NCI-H2081 (cell line): ENCODE measurements at regions not wholly inside any gene's neighbourhood (a gene's known extent, or its start where the extent isn't known, plus 50 kb on each side); places are given as distances from the start of the nearest gene placed in this dataset.

ENCODE experiments used
- DNase-seq, 2 experiments: peaks; one replicate each; lab custom pipeline; 2025; lab: John Stamatoyannopoulos, UW

DNA sequence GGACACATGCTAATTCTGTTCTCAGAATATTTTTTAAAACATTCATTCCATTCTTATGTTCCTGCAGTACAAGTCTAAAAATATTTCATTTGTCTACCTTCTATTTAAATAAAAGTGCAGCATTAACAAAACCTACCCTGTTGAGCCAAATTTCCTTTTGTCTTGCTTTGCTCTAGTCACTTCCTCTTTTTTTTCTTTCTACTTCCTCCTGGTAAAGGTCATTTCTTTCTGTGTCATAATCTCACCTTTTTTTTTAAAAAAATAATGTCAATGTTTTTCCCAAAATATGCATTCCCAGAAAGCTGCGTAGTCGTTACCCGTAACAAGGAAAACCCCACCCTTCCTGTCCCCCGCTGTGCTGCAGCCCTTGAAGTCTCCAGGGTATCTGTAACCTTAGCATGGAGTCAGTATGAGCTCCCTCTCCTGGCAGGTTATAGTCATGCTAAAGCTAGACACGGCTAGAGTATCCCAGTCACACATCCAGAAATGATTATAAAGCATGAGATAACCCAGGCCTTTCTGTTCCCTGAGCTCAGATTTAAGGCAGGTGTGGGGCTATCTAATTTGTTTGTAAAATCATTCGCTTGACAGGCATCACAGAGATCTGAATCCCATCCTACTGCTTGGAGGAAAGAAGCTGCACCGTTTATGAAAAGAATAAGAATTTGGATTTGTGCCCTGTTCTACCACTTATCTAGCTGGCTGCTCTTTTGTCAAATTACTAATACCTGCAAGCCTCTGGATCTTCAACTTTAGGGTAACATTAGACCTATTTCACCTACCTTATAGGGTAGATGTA, 51.1 kb upstream of the EED start:
- peak; percentile 85 to 93 for DNase-seq

DNA sequence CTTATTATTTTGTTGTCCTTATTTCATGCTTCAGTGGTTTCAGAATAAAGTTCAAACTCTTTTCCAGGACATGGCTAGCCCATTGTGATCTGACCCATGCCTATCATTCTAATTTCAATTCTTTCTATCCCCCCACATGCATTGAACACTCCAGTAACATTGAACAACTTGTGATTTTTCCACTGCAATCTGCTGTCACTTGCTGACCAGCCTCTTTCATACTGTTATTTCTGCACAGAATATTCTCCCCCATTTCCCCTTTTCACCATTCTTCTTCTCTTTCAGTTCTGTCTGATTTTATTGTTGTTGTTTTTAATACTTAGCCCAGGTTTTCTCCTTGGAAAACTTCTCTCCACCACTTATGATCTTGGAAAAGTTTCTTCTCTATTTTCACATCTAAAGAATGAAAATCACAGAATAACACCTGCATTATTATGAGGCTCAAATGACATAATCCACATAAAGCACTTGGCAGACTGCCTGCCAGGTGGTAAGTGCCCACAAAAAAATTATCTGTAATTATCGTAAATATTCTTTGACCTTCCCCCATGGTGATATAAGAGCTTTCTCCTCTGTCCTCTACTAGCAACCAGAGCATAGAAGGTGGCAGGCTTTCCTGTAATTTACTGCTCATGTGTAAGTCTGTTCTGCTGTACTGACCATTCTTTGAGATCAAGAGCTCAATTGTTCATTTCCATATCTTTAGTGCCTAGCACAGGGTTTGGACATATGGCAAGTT, 51.9 kb upstream of the EED start:
- DNase-seq: peak; percentile 84 to 93

DNA sequence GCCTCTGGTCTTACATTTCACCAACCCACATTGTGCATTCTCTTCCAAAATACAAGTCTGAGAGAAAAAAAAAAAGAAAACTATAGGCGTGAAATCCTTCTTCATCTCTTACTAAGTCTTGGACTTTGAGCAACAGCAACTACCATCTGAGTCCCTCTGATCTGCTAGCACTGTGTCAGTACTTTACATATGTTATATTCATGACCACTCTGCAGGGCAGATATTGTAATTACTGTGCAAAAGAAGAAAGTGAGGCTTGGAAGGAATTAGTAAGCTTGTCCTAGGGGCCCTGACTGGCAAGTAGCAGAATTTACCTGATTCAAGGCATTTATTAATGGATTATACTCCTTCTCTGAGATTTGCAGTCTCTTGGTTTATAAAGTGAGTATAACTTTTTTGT, 52.7 kb upstream of the EED start:
- no peak for DNase-seq

DNA sequence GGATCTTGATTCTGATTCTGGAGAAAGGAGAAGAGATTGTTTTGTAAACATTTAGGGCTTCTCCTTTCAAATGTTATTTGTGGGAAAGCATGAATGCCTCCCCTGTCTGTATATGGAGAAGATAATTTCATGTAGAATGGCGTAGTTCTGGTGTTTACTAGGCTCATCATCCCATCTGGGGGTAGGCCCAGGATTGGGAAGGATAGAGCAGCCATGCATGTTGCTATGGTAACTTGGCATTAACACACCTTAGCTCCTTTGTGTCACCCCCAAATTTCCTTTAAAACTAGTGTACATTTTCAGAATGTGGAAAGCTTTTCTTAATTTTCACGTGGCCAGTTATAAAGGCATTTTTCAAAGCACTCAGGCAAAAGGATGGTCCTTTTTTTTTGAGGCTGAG, 57.5 kb upstream of the EED start:
- no peak for DNase-seq

DNA sequence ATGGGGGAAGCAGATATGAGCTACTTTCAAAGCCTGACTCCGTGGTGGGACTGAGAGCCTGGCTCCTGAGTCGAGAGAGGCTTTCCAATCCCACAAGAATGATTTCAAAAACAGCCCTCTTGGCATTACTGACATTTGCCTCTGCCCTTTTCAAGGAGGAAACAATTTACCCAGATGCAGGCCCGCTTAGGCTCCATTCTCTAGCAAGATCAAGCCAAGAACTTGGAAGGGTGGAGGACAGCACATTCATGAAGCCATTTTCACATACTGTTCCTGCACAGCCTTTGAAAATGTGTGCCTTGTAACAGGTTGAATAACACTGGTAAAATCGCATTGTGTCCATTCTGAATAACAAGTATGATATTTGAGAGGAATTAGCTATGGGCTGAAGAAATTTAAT, 58.2 kb upstream of the EED start:
- DNase-seq: no peak

DNA sequence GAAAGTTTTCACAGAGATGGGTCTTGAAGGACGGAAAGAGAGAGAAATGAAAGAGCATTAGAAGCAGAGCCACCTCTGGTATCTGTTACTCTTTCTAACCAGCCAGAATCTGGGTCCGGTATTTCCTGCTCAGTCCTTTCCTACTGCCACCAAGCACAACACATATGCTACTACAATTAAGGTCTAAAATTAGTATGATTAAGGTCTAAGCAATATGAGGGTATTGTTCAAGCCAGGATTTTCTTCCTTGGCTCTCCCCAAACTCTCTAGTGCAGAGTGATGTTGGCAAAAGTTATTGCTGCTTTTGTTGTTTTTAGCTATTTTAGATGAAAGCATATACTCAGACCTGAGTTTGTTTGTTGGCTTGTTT, 59.2 kb upstream of the EED start:
- DNase-seq: no peak

DNA sequence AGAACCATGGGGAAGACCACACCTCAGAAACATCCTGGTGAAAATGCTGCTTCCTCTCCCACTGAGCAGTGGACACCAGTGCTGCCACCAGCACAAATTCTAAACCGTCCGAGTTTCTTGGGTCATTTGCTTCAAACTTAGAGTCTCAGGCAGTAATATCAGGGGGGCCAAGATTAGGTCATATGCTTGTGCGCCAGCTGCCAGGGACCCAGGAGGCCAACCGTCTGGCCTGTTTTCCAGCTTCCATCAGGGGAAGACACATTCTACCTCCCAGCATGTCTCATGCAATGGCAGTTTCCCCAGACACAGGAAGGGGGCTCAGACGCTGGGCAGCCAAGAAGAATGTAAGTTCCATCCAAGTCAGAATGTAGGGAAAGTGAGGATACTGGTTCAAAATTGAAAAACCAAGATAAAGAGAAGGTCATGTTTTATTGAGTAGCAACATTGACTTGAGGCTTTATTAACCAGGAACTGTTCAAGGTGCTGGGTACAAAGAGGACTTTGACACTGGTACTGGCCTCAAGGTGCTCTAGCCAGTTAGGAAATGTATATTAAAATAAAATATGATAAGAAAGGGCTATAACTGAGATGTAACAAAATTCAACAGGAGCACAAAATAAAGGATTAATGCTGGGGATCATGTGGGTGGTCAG, 59.7 kb upstream of the EED start:
- no peak for DNase-seq

DNA sequence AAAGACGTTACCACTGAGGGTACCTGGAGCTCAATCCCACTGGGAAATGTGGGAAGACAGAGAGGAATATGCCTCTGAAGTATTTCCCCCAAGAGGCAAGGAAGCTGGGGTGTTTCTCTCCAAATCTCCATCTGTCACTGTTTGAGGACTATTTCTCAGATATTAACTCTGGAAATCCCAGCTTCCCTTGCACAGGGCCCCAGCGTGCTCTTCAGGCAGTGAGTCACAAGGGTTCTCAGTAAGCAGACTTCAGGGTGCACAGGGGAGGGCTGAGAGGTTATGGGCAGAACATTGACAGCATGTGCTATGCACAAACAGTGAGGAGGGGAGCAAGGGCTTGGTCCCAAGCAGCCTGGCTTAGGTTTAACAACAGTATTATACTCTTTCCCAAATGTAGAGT, 60.9 kb upstream of the EED start:
- DNase-seq: no peak

DNA sequence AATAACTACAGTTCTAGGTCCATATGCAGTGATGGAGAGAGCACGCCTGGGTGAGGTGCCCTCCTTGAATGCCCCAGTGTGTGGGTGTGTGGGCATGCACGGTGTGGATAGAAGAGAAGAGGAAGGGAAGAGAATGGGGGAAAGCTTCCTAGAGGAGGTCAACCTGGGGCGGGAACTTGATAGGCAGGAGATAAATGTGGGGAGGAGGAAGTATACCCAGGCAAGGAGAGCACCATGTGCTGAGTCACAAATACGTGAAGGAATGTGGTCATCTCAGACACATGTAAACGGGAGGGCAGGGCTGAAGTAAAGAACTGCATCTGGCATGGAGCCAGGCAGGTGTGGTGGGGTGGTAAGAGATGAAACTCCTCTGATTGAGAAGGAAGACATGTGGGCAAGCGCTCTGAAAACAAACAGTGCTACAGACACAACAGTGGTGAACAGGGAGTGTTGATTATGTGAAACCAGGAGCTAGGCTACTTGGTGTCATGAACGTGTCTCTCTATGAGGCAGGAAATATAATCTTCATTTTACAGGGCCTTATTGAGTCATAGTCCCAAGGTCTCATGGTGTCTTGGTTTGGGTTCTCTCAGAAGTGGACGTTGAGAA, 61.5 kb upstream of the EED start:
- DNase-seq: no peak

DNA sequence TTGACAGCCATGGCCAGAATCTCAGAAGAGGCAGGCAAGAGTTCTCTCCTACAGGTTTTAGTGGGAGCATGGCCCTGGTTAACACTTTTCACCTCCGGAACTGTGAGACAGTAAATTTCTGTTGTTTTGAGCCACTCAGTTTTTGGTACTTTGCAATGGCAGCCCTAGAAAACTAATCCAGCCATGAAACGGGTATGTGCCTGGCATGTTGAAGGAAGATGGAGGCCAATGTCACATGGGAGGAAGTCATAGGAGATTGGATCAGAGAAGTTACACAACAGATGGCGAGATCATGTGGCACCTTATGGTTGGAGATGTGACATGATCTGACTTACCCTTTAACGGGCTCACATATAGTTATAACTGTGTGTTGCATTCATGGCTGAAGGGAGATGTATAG, 63.2 kb upstream of the EED start:
- no peak for DNase-seq

DNA sequence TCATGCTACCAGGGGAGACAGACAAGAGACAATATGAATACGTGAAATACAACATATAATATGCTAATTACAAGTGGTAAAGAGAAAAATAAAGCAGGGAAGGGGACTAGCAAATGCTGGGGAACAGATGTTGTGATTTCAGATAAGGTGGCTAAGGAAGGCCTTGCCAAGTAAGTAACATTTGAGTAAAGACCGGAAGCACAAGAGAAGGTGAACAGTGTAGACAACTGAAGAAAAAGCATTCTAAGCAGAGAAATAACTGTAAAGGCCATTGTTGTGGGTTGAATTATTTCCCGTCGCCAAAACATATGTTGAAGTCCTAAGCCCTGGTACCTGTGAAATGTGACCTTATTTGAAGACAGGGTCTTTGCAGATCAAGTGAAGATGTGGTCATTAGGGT, 63.7 kb upstream of the EED start:
- no peak for DNase-seq

DNA sequence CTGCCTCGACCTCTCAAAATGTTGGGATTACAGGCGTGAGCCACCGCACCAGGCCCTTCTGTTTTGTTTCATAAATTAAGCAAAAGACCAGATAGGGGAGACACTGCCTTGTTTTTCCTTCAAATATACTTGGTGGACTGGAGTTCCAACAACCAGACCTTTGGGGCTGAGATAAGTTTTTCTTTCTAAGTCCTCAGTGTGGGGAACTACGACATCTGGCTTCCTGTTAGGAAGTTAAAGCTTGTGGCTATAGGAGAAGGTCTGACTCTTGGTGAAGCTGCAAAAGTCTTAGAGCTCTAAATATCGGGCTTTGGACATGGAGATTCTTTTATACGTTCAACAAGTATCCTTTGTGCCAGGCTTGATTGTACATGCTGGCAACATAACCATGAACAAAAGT, 64.1 kb upstream of the EED start:
- DNase-seq: no peak

DNA sequence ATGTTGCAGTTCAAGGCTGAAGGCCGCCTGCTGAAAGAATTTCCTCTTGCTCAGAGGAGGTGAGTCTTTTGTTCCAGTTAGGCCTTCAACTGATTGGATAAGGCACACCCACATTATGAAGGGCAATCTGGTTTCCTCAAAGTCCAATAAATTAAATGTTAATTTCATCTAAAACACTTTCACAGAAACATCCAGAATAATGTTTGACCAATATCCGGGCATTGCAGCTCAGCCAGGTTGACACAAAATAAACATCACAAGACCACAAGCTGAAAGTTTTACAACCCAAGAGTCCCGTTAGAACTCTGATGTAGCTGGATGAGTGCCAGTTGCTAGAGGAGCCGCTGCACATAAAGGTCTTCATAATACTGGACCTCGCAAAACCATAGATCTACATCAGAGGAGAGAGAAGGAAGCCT, 64.9 kb upstream of the EED start:
- DNase-seq: no peak

DNA sequence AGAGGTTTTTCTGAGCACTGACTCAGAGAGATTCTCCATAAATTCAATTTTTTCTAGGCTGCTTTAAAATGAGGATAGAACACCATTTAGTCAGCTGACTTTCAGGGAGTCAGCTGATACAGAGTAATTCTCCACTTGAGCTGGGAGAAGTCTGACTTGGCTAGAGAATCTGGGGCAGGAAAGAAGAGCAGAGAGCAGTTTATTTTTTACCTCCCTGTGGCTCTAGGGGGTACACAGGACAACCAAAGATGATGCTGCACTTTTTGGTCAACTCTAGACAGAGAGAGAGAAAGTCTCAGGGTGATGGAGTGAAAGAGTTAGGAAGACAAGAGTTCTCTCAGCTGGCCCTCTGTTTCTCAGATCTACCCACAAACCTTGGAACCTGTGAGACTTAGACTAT, 67.3 kb upstream of the EED start:
- DNase-seq: no peak

DNA sequence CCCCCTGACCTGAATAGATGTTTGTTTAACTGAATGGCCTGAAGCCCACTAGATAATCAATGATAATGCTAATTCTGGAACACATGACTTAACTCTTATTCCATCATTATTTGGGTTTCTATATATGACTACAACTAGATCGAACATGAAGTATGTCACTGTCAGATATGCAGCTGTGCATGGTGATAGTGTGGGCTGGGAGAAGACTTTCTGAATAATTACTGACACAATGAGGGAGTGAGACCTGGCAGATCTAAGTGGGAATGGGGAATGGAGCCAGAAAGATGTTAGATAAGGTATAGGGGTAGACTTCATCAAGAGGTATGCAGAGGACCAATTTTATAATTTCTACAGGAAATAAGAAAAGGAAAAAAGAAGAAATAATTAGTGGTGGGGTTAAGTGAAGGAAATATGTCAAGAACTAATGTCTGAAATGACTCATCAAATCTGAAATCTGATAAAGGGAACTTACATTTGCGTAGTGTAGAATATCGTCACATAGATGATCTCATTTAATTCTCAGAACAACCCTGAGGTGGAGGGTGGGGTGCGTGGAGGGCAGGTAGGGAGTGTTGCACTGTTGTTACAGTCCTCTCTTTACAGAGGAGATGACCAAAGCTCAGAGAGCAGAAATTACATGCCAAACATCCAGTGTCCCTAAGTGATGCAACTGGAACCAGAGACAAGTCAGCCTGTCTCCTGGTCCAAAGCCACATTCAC, 68.2 kb upstream of the EED start:
- no peak for DNase-seq

DNA sequence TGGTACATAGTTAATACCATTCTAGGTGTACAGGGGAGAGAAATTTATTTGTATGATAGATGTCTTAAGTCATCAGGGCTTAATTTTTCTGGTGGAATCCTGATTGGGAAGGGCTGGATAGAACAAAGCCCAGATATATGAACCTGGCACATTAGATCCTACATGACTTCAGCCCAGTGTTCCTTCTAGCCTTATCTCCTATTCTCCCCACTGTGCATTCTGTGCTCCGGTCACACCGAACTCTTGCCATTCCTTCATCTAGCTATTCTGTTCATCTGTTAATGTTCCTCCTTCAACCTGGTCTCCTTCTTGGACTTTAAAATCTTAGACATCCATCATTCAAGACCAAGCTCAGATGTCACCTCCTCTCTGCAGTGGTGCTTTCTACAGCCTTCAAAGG, 68.9 kb upstream of the EED start:
- DNase-seq: no peak

DNA sequence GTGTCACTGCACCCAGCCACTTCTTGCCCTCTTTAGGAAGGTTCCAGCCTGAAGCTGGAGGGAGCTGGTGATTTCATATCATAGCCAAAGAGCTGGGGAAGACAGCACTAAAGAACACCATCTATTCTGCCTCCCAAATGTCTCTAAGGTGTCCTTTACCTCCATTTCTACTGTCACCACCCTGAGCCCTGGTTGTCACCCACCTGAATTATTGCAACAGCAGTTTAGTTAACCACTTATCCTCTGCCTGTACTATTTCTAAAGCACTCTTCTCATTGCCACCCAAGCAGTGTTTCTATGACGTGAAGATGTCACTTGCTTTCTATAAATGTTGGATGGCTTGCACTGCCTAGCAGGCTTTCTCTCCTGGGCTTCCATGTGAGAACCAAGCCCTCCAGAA, 69.4 kb upstream of the EED start:
- DNase-seq: no peak

DNA sequence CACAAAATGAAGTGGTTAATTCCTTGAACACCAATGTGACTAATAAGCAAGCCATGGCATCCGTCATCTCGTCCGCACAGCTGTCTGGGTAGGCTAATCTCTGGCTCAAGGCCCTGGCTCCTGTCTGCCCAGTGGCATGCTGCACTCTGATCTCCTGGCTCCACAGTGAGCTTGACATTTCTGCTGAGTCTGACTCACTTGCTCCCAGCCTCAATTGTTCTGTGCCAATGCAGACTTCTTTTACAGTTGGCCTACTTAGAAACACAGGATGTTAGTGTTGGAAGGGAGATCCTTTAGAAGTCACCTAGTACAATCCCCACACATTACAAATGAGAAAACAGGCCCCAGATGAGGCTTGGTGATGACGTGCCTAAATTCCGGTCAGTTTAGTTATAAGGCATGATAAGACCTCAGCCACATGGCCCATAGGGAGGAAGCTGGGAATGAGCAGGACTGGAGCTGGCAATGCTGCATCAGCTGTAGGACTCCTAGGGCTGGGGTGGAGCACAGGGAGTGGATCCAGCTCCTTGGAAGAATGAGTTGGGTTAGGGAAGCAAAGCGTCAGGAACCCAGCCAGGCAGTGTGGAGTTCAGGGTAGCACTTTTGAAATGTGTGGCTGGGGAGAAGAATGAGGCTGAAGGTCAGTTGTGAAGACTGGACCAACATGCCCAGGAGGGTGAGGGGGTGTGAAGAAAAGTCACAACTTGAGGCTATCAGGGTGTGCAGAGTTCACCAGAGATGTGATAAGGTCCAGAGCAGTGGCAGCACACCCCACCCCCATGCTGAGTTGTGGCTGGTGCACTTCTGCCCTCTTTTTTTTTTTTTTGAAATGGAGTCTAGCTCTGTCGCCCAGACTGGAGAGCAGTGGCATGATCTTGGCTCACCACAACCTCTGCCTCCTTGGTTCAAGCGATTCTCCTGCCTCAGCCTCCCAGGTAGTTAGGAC, 70.2 kb upstream of the EED start:
- no peak for DNase-seq

DNA sequence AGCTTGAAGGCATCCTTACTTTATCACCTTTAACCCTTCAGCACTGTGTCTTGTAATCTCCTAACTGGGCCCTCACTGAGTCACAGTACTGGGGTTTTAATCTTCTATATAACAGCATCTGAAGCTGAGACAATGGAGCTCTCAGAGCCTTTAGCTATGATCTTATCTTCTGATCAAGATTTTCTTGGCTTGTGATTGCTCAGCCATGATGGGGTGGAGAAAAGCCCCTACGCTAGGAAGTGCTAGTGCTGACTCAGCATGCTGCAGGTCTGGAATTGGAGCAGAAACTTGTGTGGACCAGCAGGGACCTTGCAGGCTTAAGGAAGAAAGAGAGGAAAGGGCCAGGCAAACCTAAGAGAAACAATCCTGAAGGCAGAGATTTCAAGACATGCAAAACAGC, 71.7 kb upstream of the EED start:
- DNase-seq: no peak

DNA sequence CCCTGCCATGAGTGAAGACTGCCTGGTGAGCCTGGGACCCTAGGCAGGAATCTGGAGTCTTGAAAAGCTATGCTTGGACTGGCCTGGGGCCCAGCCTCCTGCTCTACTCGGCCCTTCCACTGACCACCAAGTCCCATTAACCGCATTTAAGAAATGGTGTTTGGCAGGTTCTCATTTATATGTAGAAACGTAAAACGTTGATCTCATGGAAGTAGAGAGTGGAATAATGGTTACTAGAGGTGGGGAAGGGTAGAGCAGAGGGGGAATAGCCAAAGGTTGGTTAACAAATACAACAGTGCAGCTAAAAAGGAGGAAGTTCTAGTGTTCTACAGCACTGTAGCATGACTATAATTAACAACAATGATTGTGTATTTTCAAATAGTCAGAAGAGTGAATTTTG, 72.9 kb upstream of the EED start:
- DNase-seq: no peak
